ENCODE measurements at regions not wholly inside any gene's neighbourhood (a gene's known extent, or its start where the extent isn't known, plus 50 kb on each side); places are given as distances from the start of the nearest gene placed in this dataset.
"Not testable (repeated sequence)": the region's sequence is repeated elsewhere in the genome, so short reads cannot be mapped to it uniquely, and the experiment has no call there.

GRCh38 chr17:72175787-72176515, 55.1 kb downstream of the SOX9 start:
- DNase-seq (ENCODE audit: low read depth), result no peak

DNA sequence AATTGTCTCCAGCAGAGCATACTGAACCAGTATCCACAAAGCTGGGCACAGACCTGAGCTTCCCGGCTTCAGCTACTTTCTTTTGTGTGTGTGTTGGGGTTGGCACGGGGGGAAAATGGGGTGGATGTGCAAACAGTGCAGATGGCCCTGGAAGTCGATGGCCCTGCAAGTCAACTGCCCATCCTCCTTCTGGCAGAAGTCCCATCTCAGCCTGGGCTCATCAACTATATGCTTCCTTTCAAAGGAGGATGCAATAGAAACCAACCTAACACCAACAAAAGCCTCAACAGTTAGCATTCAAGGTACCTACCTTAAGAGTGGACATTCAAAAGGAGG, 55.7 kb downstream of the SOX9 start:
- DNase-seq (ENCODE audit: low read depth), result no peak

DNA sequence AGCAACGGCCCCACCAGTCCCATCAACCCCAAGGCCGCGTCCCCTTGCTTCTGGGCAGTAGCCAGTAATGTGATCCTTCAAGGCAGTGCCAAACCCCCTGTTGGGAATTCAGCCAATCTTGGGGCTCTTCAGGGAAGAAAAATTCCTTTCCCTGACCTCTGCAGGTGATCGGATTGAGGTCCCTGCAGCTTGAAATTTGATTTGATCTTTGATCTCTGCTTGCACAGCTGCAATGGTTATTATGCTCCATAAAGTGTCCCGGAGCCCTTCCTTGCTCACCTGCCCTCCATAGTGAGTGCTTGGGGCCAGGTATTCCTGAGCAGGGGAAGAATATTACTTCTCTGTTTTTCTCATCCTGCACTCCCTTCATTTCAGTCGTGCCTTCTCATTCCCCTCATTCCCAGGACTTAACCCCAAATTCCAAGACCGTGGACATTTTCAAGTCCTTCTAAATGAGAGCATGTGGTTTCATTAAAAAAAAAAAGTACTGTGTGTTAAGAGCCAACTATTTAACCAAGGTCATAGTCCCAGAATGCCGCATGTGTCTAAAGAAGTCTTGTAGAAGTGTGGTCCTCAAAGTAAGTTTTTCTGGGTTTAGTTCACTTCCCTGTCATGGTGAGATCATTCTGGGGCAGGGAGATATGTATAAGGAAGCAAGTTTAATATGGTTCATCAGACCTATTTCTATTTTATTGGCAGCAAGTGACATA, 56.3 kb downstream of the SOX9 start:
- DNase-seq (ENCODE audit: low read depth), result no peak

DNA sequence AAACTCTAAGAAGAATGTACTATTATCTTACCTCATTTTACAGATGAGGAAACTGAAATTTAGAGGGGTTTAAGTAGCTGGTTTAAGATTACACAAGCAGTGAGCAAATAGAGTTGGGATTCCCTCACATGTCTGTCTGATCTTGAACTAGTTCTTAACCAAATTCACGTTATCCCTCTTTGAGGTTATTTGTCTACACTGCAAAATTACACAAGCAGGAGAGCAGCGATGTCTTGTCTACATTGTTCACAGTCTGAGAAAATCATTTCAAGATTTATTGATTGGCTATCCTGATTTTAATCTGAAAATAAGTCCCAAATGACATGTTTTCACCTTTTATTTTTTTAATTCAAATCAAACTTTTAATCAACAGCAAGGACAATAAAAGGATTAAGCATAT, 56.9 kb downstream of the SOX9 start:
- DNase-seq (ENCODE audit: low read depth), result no peak

DNA sequence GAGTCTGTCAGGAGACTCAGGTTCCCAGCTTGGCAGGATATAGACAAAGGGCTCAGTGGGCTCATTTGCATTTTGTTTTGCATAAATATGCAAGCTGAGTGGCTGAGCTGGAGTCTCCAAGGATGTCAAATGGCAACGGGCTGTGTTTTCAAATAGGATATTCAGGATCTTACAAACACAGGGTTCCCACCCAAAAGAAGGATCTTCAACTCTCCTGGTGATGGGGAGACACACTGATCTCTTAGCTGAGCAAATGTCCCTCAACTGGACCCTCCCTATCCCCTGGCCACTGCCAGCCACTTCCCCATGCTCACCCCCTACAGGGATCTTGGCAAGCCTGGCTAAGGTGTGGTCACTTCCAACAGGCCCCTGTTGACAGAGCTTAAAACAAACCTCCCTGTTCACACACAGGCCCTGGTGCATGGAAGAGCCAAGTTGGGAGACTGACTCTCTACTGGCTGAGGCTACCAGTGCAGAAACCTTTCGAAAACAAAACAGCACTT, 61.6 kb downstream of the SOX9 start:
- DNase-seq (ENCODE audit: low read depth), result no peak

- no peak for DNase-seq (ENCODE audit: low read depth)
These were observed 62.4 kb downstream of the SOX9 start for GRCh38 chr17:72183194-72183685.

GRCh38 chr17:72184805-72185204, 64.0 kb downstream of the SOX9 start:
- no peak for DNase-seq (ENCODE audit: low read depth)

GRCh38 chr17:72185564-72185963, 64.7 kb downstream of the SOX9 start:
- no peak for DNase-seq (ENCODE audit: low read depth)

- DNase-seq (ENCODE audit: low read depth), result peak; percentile 27
These were observed 66.7 kb downstream of the SOX9 start for GRCh38 chr17:72187556-72187955.

- DNase-seq (ENCODE audit: low read depth), result no peak
These were observed 68.0 kb downstream of the SOX9 start for GRCh38 chr17:72188801-72189200.

GRCh38 chr17:72189768-72190593, 69.2 kb downstream of the SOX9 start:
- no peak for DNase-seq (ENCODE audit: low read depth)

DNA sequence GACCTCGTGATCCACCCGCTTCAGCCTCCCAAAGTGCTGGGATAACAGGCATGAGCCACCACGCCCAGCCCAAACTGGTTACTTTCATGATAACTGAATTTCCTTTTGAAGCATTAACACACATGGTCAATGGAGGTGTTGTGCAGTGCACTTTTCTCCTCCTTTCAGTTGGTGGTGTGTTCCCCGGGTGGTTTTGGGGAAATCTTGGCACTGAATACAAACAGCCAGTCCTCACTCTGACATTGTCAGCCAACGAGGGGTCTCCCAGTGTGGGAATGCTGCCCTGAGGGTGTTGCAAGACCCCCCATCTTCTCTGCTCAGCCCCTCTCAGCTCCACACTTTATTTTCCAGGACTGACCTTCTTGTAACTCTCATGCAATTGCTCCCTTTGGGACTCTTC, 70.5 kb downstream of the SOX9 start:
- no peak for DNase-seq (ENCODE audit: low read depth)

- peak; percentile 22 for DNase-seq (ENCODE audit: low read depth)
These were observed 71.3 kb downstream of the SOX9 start for GRCh38 chr17:72191921-72192799.

GRCh38 chr17:72192800-72193192, 72.0 kb downstream of the SOX9 start:
- DNase-seq (ENCODE audit: low read depth), result no peak

DNA sequence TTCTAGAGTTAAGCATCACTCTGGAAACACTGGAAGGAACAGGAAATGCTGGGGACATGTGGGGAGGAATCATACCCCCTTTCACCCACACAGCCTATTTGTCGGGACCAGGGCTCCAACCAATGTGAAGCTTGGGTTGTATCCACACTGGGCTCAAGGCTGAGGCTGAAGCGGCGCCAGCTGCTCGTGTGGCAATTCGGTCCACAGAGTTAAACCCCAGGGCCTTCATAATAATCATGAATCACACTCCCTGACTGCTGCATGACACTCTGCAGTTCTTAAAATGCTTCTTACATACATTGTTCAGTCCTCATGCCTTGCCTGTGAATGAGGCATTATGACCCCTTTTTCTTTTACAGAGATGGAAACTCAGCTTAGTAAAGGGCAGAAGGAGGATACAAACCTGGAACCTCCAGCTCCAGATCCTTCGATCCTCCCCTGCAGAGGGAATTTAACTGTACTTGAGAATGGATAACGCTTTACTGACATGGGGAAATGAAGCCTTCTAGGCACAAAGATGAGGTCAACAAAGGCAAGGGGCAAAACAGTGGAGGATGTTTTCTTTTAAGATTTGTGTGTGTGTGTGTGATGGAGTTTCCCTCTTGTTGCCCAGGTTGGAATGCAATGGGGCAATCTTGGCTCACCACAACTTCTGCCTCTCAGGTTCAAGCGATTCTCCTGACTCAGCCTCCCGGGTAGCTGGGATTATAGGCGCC, 72.7 kb downstream of the SOX9 start:
- no peak for DNase-seq (ENCODE audit: low read depth)

- DNase-seq (ENCODE audit: low read depth), result not testable (repeated sequence)
These were observed 73.3 kb downstream of the SOX9 start for GRCh38 chr17:72194107-72194440.

DNA sequence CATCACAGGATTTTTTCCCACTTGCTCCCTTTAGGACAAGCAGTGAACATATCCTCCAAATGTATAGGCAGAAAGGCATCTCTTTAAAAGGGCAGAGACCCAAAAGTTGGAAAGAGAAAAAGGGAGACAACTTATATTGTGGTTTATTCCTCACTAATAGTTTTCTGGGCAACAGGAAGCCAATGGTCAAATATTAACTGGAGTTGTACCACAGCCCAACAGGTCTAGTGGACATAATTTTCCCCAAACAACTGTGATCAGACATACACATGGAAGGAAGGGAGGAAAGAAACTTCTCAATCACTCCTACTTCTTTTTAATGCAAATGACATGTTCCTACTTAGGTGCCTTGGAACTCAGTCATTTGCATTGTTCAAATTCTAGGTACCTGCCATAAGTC, 78.4 kb downstream of the SOX9 start:
- no peak for DNase-seq (ENCODE audit: low read depth)

- DNase-seq (ENCODE audit: low read depth), result no peak
These were observed 83.9 kb downstream of the SOX9 start for GRCh38 chr17:72204742-72205141.

DNA sequence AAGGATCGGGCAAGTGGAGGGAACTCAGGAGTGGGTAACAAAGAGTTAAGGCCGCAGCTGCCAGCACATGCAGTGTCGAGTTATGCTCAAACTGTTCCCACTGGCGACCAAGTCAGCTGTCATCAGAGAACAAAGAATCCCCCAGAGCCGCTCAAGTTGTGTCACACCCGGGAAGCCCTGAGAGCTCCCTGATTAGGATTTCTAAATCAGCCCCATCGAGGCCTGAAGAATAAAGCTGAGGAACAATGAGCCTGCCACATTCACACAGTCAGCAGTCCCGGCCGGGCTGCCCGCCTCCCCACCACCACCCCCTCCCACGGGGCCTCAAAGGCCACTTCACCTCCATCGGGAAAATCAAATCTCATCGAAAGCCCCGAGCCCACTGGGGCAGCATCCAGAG, 84.5 kb downstream of the SOX9 start:
- DNase-seq (ENCODE audit: low read depth), result no peak

- DNase-seq (ENCODE audit: low read depth), result no peak
These were observed 85.0 kb downstream of the SOX9 start for GRCh38 chr17:72205822-72206221.

- DNase-seq (ENCODE audit: low read depth), result no peak
These were observed 85.6 kb downstream of the SOX9 start for GRCh38 chr17:72206376-72206775.

Data from fibroblast of the conjunctiva (primary cell).